Fibroblast of lung (primary cell): ENCODE measurements at regions not wholly inside any gene's neighbourhood (a gene's known extent, or its start where the extent isn't known, plus 50 kb on each side); places are given as distances from the start of the nearest gene placed in this dataset.

Experiments used
- EZH2 ChIP-seq: IDR thresholded peaks from 2 replicates; pipeline ENCODE4 v1.5.1; 2012; ENCODE audit warnings: low read length, control low read depth, mild to moderate bottlenecking; ENCODE audit errors: missing control alignments
- TF ChIP-seq, protein P1 (sequence below), 2 donors: IDR thresholded peaks in 1 of 2; conservative IDR thresholded peaks in 1 of 2; 1 replicate in 1 of 2; 2 replicates in 1 of 2; pipeline ENCODE4 v1.5.1; 2011 to 2012; ENCODE audit warnings: low read length in 2 of 2, control low read depth in 1 of 2, inconsistent platforms in 1 of 2, low read depth in 1 of 2, mild to moderate bottlenecking in 1 of 2

DNA sequence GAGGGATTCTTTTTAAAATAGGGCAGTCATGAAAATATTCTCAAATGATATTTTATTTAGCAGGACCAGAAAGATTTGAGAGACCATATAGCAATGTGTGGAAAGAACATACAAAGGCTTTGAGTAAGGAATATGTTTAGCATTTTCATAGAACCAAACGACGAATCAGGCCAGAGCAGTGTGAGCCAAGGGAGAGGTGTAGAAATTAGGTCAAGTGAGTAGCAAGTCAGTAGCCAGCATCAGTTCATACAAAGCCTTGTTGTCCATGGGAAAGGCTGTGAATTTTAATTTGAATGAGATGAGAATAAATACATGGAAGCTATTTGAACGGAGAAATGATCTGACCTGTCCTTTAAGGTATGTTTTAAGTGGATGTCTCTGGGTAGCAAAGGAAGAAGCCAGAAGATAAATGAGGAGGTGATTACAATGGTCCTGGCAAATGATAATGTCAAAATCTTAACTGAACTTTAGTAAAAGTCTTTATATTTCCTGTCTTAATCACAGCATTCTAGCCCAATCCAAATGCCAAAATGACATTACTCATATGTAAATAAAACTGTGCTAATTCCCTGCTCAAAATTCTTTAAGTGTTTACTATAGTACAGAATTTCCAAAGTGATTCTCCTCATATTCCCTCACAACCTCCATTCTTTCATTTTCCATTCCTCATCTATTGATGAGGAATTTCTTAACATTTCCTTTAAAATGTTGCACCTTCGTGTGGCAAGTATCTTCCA is 155.7 kb upstream of the SLIT2 start:
- TF ChIP-seq, protein P1, sequence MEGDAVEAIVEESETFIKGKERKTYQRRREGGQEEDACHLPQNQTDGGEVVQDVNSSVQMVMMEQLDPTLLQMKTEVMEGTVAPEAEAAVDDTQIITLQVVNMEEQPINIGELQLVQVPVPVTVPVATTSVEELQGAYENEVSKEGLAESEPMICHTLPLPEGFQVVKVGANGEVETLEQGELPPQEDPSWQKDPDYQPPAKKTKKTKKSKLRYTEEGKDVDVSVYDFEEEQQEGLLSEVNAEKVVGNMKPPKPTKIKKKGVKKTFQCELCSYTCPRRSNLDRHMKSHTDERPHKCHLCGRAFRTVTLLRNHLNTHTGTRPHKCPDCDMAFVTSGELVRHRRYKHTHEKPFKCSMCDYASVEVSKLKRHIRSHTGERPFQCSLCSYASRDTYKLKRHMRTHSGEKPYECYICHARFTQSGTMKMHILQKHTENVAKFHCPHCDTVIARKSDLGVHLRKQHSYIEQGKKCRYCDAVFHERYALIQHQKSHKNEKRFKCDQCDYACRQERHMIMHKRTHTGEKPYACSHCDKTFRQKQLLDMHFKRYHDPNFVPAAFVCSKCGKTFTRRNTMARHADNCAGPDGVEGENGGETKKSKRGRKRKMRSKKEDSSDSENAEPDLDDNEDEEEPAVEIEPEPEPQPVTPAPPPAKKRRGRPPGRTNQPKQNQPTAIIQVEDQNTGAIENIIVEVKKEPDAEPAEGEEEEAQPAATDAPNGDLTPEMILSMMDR (conservative IDR thresholded peaks at IDR 0.05 in 1 of 2, IDR thresholded peaks at IDR 0.05 in 1 of 2; ENCODE audit: low read depth in 1 of 2, low read length in 2 of 2) = no peak
- no peak for TF ChIP-seq EZH2
